ENCODE measurements at regions not wholly inside any gene's neighbourhood (a gene's known extent, or its start where the extent isn't known, plus 50 kb on each side); places are given as distances from the start of the nearest gene placed in this dataset.

DNA sequence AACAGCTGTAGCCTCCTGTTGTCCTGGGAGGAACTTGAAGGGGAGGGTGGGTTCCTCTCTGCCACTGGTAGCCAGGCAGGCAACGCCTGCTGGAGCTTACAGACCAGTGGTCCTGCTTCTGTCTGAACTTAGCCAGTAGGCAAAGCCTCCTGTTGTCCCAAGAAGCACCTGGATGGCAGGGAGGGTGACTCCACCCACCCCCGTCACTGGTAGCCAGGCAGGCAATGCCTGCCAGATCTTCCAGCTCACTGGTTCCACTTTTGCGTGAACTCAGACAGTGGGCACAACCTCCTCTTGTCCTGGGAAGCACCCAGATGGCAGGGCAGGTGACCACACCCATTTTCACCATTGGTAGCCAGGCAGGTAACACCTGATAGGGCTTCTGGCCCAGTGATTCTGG is 203.5 kb upstream of the DIPK2B start:
- TF ChIP-seq, protein P1, sequence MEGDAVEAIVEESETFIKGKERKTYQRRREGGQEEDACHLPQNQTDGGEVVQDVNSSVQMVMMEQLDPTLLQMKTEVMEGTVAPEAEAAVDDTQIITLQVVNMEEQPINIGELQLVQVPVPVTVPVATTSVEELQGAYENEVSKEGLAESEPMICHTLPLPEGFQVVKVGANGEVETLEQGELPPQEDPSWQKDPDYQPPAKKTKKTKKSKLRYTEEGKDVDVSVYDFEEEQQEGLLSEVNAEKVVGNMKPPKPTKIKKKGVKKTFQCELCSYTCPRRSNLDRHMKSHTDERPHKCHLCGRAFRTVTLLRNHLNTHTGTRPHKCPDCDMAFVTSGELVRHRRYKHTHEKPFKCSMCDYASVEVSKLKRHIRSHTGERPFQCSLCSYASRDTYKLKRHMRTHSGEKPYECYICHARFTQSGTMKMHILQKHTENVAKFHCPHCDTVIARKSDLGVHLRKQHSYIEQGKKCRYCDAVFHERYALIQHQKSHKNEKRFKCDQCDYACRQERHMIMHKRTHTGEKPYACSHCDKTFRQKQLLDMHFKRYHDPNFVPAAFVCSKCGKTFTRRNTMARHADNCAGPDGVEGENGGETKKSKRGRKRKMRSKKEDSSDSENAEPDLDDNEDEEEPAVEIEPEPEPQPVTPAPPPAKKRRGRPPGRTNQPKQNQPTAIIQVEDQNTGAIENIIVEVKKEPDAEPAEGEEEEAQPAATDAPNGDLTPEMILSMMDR (IDR thresholded peaks at IDR 0.05): no peak
- TF ChIP-seq POLR2A (IDR thresholded peaks at IDR 0.05): no peak
